MM.1S (cell line): ENCODE measurements at regions not wholly inside any gene's neighbourhood (a gene's known extent, or its start where the extent isn't known, plus 50 kb on each side); places are given as distances from the start of the nearest gene placed in this dataset.

ENCODE experiments used
- EZH2 ChIP-seq: fragments of 300-600 bp; sonication (generic); optimal IDR thresholded peaks from 2 replicates; pipeline ENCODE3; 2017; ENCODE audit warnings: low read depth, mild to moderate bottlenecking, antibody characterized with exemption, low read length, mixed read lengths
- TF ChIP-seq, protein P1 (sequence below): fragments of 300-600 bp; sonication (generic); IDR thresholded peaks from 2 replicates; pipeline ENCODE4 v1.5.1; 2016; ENCODE audit warnings: antibody characterized with exemption, low read length, mixed read lengths

DNA sequence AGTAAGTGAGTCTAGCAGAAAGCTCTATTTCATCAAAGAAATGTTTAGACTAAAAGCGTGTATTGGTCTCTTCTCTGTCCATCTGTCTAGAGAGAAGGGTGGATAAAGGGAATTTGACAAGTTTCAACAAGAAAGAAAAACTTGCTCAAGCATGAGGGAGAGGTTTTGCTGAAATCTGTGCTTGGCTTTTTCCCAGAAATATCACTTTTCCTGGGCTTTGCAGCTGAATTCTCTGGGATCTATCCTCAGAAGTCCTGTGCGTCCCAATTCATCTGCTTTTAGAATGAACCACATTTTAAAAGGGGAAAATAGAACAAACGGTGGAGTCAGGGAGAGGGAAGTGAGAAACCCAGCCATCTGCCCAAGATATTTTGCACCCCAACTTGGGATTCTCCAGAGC lies 59.6 kb upstream of the CELF2 start:
- TF ChIP-seq, protein P1, sequence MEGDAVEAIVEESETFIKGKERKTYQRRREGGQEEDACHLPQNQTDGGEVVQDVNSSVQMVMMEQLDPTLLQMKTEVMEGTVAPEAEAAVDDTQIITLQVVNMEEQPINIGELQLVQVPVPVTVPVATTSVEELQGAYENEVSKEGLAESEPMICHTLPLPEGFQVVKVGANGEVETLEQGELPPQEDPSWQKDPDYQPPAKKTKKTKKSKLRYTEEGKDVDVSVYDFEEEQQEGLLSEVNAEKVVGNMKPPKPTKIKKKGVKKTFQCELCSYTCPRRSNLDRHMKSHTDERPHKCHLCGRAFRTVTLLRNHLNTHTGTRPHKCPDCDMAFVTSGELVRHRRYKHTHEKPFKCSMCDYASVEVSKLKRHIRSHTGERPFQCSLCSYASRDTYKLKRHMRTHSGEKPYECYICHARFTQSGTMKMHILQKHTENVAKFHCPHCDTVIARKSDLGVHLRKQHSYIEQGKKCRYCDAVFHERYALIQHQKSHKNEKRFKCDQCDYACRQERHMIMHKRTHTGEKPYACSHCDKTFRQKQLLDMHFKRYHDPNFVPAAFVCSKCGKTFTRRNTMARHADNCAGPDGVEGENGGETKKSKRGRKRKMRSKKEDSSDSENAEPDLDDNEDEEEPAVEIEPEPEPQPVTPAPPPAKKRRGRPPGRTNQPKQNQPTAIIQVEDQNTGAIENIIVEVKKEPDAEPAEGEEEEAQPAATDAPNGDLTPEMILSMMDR, result no peak
- no peak for TF ChIP-seq EZH2
